ENCODE measurements at regions not wholly inside any gene's neighbourhood (a gene's known extent, or its start where the extent isn't known, plus 50 kb on each side); places are given as distances from the start of the nearest gene placed in this dataset.

GRCh38 chr18:45241982-45242565 is 373.2 kb upstream of the SLC14A2 start:
- Histone ChIP-seq H3K27ac (ENCODE audit: low read depth in 1 of 2, low read length in 2 of 2) (no peak overlapping the region), H3K9me3 (ENCODE audit: control insufficient read depth in 1 of 2, insufficient read depth in 1 of 2, low read length in 2 of 2) (no peaks in the 10 kb centered on the region), H3K36me3 (ENCODE audit: insufficient read depth, low read length) (no peaks in the 10 kb centered on the region), H3K27me3 (ENCODE audit: control insufficient read depth in 1 of 2, insufficient read depth in 2 of 2, low read length in 2 of 2) (no peaks in the 10 kb centered on the region), H3K4me3 (ENCODE audit: low read length) (no peak overlapping the region), H3K4me1 (ENCODE audit: insufficient read depth, low read length) (no peaks in the 10 kb centered on the region)
- H3K9me3 Mint-ChIP-seq = no peaks in the 10 kb centered on the region
- H3K4me3 Mint-ChIP-seq = no peak overlapping the region
- DNase-seq (no peak), ATAC-seq (ENCODE audit: poor library complexity) (no peak)
- no peak overlapping the region for H3K27ac Mint-ChIP-seq
- no peak for TF ChIP-seq CTCF (IDR thresholded peaks at IDR 0.05)
- H3K27me3 Mint-ChIP-seq = no peaks in the 10 kb centered on the region
- intact Hi-C loops (cut with DNase I, micrococcal nuclease) = no loop called here
- H3K4me1 Mint-ChIP-seq (ENCODE audit: low read depth) = no peaks in the 10 kb centered on the region
- CTCF ChIA-PET = no interaction called here
- H3K36me3 Mint-ChIP-seq (ENCODE audit: low read depth) = no peaks in the 10 kb centered on the region
- POLR2A ChIA-PET = no interaction called here

DNA sequence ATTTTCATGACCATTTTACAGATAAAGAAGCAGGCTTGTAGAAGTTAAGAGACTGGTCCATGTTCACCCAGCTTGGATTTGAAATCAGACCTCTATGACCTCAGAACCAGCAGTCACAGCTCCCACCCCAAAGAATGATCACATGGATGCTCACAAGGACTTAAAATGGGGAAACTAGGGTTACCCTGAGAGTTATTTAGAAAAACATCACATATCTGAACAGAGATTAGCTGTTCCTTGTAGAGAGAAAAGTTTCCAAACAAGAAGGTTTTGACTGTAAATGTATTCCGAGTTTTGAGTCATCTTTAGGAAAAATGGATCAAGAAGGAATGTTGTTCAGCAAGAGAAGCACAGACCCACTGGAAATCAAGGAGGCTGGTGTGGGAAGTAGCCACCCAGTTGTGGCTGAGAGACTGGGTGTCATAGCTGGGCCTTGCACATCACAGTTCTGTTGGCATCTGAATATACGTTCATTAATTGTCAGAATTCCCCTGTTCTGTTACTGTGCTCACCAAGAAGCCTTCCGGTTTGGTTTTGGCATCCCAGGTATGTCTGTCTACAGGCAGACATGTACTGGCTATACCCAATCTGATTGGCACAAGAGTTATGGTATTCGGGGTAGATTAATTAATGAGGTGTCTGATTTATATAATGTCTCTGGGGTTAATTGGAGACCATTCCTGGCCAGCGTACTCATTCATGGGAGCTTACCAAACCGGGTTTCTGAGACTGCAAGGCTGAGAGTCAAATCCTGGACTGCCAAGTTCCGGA is 371.8 kb upstream of the SLC14A2 start:
- H3K27ac Mint-ChIP-seq = no peak overlapping the region
- CTCF ChIA-PET = no interaction called here
- H3K9me3 ChIP-seq (ENCODE audit: control insufficient read depth in 1 of 2, insufficient read depth in 1 of 2, low read length in 2 of 2) = no peaks in the 10 kb centered on the region
- POLR2A ChIA-PET = no interaction called here
- no peaks in the 10 kb centered on the region for H3K36me3 Mint-ChIP-seq (ENCODE audit: low read depth)
- H3K4me1 ChIP-seq (ENCODE audit: insufficient read depth, low read length) = no peaks in the 10 kb centered on the region
- H3K27me3 ChIP-seq (ENCODE audit: control insufficient read depth in 1 of 2, insufficient read depth in 2 of 2, low read length in 2 of 2) = no peaks in the 10 kb centered on the region
- no peaks in the 10 kb centered on the region for H3K4me1 Mint-ChIP-seq (ENCODE audit: low read depth)
- DNase-seq = no peak
- no peaks in the 10 kb centered on the region for H3K9me3 Mint-ChIP-seq
- H3K27ac ChIP-seq (ENCODE audit: low read depth in 1 of 2, low read length in 2 of 2) = no peak overlapping the region
- intact Hi-C loops (cut with DNase I, micrococcal nuclease) = no loop called here
- no peak for TF ChIP-seq CTCF (IDR thresholded peaks at IDR 0.05)
- no peak for ATAC-seq (ENCODE audit: poor library complexity)
- H3K4me3 ChIP-seq (ENCODE audit: low read length) = no peak overlapping the region
- no peaks in the 10 kb centered on the region for H3K27me3 Mint-ChIP-seq
- H3K36me3 ChIP-seq (ENCODE audit: insufficient read depth, low read length) = no peaks in the 10 kb centered on the region
- H3K4me3 Mint-ChIP-seq = no peak overlapping the region

GRCh38 chr18:45245091-45245511 is 370.2 kb upstream of the SLC14A2 start:
- POLR2A ChIA-PET = no interaction called here
- ATAC-seq (ENCODE audit: poor library complexity) = no peak
- no peaks in the 10 kb centered on the region for H3K27me3 ChIP-seq (ENCODE audit: control insufficient read depth in 1 of 2, insufficient read depth in 2 of 2, low read length in 2 of 2)
- H3K27ac ChIP-seq (ENCODE audit: low read depth in 1 of 2, low read length in 2 of 2) = no peak overlapping the region
- H3K27ac Mint-ChIP-seq = no peak overlapping the region
- no peaks in the 10 kb centered on the region for H3K36me3 Mint-ChIP-seq (ENCODE audit: low read depth)
- H3K9me3 ChIP-seq (ENCODE audit: control insufficient read depth in 1 of 2, insufficient read depth in 1 of 2, low read length in 2 of 2) = no peaks in the 10 kb centered on the region
- H3K27me3 Mint-ChIP-seq = no peaks in the 10 kb centered on the region
- intact Hi-C loops (cut with DNase I, micrococcal nuclease) = no loop called here
- no peak overlapping the region for H3K4me3 Mint-ChIP-seq
- no peaks in the 10 kb centered on the region for H3K9me3 Mint-ChIP-seq
- CTCF ChIA-PET = no interaction called here
- DNase-seq = no peak
- no peaks in the 10 kb centered on the region for H3K4me1 ChIP-seq (ENCODE audit: insufficient read depth, low read length)
- no peaks in the 10 kb centered on the region for H3K36me3 ChIP-seq (ENCODE audit: insufficient read depth, low read length)
- no peak for TF ChIP-seq CTCF (IDR thresholded peaks at IDR 0.05)
- no peaks in the 10 kb centered on the region for H3K4me1 Mint-ChIP-seq (ENCODE audit: low read depth)
- H3K4me3 ChIP-seq (ENCODE audit: low read length) = no peak overlapping the region
